GM13976 (cell line): ENCODE measurements at regions not wholly inside any gene's neighbourhood (a gene's known extent, or its start where the extent isn't known, plus 50 kb on each side); places are given as distances from the start of the nearest gene placed in this dataset.

ENCODE experiments used
- DNase-seq: peaks from one replicate; pipeline ENCODE4 v3.0.0; 2012; ENCODE audit warnings: low spot score
- CTCF ChIP-seq: IDR thresholded peaks from 2 replicates; pipeline ENCODE4 v1.5.1; 2012; ENCODE audit warnings: borderline replicate concordance, mild to moderate bottlenecking; ENCODE audit not compliant: insufficient read depth; ENCODE audit errors: extremely low read depth, missing control alignments, control extremely low read depth
- in situ Hi-C: fragments of 300-500 bp; cut with MboI; formaldehyde crosslinking; loops from one replicate; pipeline ENCODE4 v1.12.0; 2022; ENCODE audit warnings: low sequenced_read_pairs, mixed read lengths, inconsistent platforms; ENCODE audit not compliant: unreplicated experiment

DNA sequence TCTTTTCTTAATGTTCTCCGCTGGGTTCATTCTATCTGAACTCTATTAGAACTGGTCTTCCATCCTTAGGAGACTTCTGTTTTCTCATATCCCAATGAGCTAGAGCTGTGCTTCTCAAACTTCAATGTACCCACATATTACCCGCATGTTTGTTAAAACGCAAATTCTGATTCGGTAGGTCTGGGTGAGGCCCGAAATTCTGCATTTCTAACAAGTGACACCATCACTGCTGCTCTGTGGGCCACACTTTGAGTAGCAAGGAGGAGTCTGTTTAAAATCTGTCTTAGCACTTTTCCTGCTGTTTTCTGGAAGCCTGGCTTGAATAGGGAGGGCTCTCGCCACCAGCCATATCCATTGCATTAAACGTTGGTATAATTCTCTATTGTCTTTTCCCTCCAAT, 151.9 kb upstream of the CLINT1 start:
- DNase-seq, result no peak
- in situ Hi-C loops, result no loop called here
- TF ChIP-seq CTCF, result no peak

DNA sequence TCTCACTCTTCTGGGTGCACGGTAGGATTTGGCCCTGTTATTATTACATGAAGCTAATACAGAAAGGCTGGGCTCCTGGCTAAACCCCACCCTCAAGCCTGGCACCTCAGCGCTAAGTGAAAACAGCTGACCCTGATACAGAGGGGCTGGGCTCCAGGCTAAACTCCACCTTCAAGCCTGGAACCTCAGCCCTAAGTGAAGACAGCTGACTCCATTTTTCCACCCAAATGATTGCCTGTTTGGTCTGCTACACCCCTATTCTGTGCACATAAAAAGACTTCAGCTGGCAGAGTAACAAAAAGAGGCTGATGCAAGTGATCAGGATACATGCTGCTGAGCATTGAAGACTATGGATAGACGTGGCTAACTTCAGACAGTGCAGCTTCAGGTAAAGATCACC, 148.4 kb upstream of the CLINT1 start:
- TF ChIP-seq CTCF, result no peak
- in situ Hi-C loops, result no loop called here
- no peak for DNase-seq

- no peak for TF ChIP-seq CTCF
Measured at GRCh38 chr5:157999696-158000095, 140.8 kb upstream of the CLINT1 start.

GRCh38 chr5:157997991-157998504, 139.1 kb upstream of the CLINT1 start:
- no peak for DNase-seq
- in situ Hi-C loops, result no loop called here
- TF ChIP-seq CTCF, result no peak

More at GRCh38 chr5:157999696-158000095, 140.8 kb upstream of the CLINT1 start:
- no peak for DNase-seq
- in situ Hi-C loops, result no loop called here

DNA sequence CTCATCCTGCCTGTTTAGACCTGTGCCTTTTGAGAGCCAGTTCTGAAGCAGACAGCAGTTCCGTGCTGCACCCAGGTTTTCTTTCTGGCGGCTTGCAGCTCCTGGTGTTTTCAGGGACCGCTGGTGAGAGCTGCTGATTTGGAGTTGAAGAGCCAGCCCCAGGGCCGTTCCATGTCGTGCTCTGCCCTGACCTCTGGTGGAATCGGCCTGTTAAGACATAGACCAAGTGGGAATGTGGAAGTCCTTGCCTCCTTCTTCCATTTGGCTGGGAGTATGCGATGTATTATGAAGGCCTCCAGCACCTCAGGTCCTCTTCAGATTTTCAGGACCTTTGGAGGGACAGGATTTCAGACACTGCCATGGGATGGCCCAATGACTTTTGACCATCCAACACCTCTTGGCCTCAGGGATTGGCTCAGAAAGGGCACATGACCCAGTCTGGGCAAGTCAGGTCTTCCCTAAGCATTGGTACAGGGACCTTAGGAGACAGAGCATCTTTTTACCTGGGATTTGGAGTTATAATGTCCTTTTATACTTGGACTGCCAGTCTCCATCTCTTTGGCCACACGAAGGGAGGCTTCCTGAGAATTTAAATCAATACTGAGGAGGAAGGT, 136.1 kb upstream of the CLINT1 start:
- peak; percentile 55 for TF ChIP-seq CTCF
- in situ Hi-C loops, result no loop called here
- peak; percentile 59 for DNase-seq

DNA sequence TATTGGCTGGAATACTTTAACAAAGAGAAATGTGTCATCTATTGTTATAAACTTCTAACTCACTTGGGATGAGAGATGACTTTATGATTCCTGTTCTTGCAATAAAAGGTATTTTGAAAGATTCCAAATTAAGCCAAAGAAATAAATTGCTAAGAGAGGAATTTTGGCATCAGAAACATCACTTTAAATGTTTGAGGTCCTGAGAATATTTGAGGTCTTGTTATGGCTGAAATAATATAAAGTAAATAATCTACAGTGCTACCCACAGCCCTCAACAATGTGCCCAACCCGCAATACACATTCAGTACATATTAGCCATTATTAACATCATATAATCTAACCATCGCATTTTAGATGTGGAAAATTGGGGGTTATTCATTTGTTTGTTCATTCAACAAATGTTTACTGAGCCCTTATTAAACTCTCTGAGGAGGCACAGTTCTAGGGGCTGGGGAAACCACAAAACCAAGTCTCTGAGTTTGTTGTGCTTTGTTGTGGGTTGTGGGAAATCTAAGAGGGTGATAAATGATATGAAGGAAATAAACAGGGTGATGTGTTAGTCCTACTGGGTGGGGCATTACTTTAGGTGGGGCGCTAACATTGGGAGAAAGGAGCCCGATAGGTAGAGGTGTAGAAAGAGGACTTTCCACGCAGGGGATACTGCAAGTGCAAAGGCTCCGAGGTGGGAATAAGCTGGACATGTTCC, 135.2 kb upstream of the CLINT1 start:
- in situ Hi-C loops, result no loop called here

More for the DNA sequence above, 135.2 kb upstream of the CLINT1 start:
- no peak for DNase-seq
- TF ChIP-seq CTCF, result no peak
